Neural progenitor cell (in vitro differentiated cells): ENCODE measurements at regions not wholly inside any gene's neighbourhood (a gene's known extent, or its start where the extent isn't known, plus 50 kb on each side); places are given as distances from the start of the nearest gene placed in this dataset.

Source experiments
- DNase-seq: peaks from one replicate; pipeline ENCODE4 v3.0.0-alpha.2; 2016; ENCODE audit warnings: low spot score
- H2AFZ ChIP-seq: fragments of 200-600 bp; sonication (generic); replicated peaks from 2 replicates; pipeline ENCODE4 v1.6.1; 2016; ENCODE audit warnings: antibody characterized with exemption
- H3F3A ChIP-seq: fragments of 200-600 bp; sonication (generic); 2 replicates; pipeline ENCODE4 v1.6.1; 2016; ENCODE audit warnings: antibody characterized with exemption, low read depth
- H3K27ac ChIP-seq: fragments of 200-600 bp; sonication (generic); 2 replicates; pipeline ENCODE4 v1.5.1; 2016; ENCODE audit warnings: mild to moderate bottlenecking
- H3K27me3 ChIP-seq: fragments of 200-600 bp; sonication (generic); 2 replicates; pipeline ENCODE4 v1.6.1; 2016; ENCODE audit warnings: mild to moderate bottlenecking, moderate library complexity
- H3K36me3 ChIP-seq: fragments of 200-600 bp; sonication (generic); 2 replicates; pipeline ENCODE4 v1.5.1; 2016
- H3K4me1 ChIP-seq: fragments of 200-600 bp; sonication (generic); 2 replicates; pipeline ENCODE4 v1.6.1; 2016; ENCODE audit warnings: mixed run types
- H3K4me2 ChIP-seq: fragments of 200-600 bp; sonication (generic); 2 replicates; pipeline ENCODE4 v1.6.1; 2016
- H3K4me3 ChIP-seq: fragments of 200-600 bp; sonication (generic); 2 replicates; pipeline ENCODE4 v1.5.1; 2016
- H3K79me2 ChIP-seq: fragments of 200-600 bp; sonication (generic); 2 replicates; pipeline ENCODE4 v1.6.1; 2016; ENCODE audit warnings: low read depth
- H3K9ac ChIP-seq: fragments of 200-600 bp; sonication (generic); 2 replicates; pipeline ENCODE4 v1.6.1; 2016
- H3K9me3 ChIP-seq: fragments of 200-600 bp; sonication (generic); 2 replicates; pipeline ENCODE4 v1.5.1; 2016; ENCODE audit warnings: low read depth
- H4K20me1 ChIP-seq: fragments of 200-600 bp; sonication (generic); 2 replicates; pipeline ENCODE4 v1.6.1; 2016; ENCODE audit warnings: low read depth
- H3K27ac Mint-ChIP-seq: 3 replicates; pipeline ENCODE4 v1.8.0; 2021; ENCODE audit warnings: mixed read lengths
- H3K27me3 Mint-ChIP-seq: 2 replicates; pipeline ENCODE4 v1.8.0; 2022; ENCODE audit warnings: low read depth, mild to moderate bottlenecking, inconsistent platforms, moderate library complexity, mixed read lengths; ENCODE audit not compliant: insufficient read depth
- H3K36me3 Mint-ChIP-seq: 3 replicates; pipeline ENCODE4 v1.8.0; 2021; ENCODE audit warnings: mixed read lengths
- H3K4me1 Mint-ChIP-seq: 3 replicates; pipeline ENCODE4 v1.8.0; 2021; ENCODE audit warnings: mixed read lengths
- H3K4me3 Mint-ChIP-seq: 3 replicates; pipeline ENCODE4 v1.8.0; 2021; ENCODE audit warnings: mild to moderate bottlenecking, moderate library complexity, mixed read lengths
- H3K9me3 Mint-ChIP-seq: 3 replicates; pipeline ENCODE4 v1.8.0; 2020; ENCODE audit warnings: mixed read lengths
- EZH2 ChIP-seq: fragments of 200-600 bp; sonication (generic); IDR thresholded peaks from 2 replicates; pipeline ENCODE4 v1.6.1; 2017; ENCODE audit warnings: antibody characterized with exemption, mild to moderate bottlenecking, moderate library complexity
- EZH2phosphoT487 ChIP-seq: fragments of 200-600 bp; sonication (generic); IDR thresholded peaks from 2 replicates; pipeline ENCODE4 v1.6.1; 2017; ENCODE audit warnings: antibody characterized with exemption
- TF ChIP-seq, protein P1 (sequence below): fragments of 200-600 bp; sonication (generic); IDR thresholded peaks from 2 replicates; pipeline ENCODE4 v1.5.1; 2017; ENCODE audit warnings: antibody characterized with exemption, mild to moderate bottlenecking

- Histone ChIP-seq H2AFZ (peak overlapping the region; percentile 32), H3K4me1 (no peaks in the 10 kb centered on the region), H4K20me1 (no peaks in the 10 kb centered on the region), H3K4me3 (no peak overlapping the region), H3K36me3 (no peaks in the 10 kb centered on the region), H3K4me2 (no peak overlapping the region), H3K9me3 (no peaks in the 10 kb centered on the region), H3F3A (no peaks in the 10 kb centered on the region), H3K27me3 (no peaks in the 10 kb centered on the region), H3K79me2 (no peaks in the 10 kb centered on the region), H3K27ac (no peak overlapping the region), H3K9ac (no peak overlapping the region)
- TF ChIP-seq, protein P1, sequence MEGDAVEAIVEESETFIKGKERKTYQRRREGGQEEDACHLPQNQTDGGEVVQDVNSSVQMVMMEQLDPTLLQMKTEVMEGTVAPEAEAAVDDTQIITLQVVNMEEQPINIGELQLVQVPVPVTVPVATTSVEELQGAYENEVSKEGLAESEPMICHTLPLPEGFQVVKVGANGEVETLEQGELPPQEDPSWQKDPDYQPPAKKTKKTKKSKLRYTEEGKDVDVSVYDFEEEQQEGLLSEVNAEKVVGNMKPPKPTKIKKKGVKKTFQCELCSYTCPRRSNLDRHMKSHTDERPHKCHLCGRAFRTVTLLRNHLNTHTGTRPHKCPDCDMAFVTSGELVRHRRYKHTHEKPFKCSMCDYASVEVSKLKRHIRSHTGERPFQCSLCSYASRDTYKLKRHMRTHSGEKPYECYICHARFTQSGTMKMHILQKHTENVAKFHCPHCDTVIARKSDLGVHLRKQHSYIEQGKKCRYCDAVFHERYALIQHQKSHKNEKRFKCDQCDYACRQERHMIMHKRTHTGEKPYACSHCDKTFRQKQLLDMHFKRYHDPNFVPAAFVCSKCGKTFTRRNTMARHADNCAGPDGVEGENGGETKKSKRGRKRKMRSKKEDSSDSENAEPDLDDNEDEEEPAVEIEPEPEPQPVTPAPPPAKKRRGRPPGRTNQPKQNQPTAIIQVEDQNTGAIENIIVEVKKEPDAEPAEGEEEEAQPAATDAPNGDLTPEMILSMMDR, result no peak
- TF ChIP-seq EZH2phosphoT487, result no peak
- no peak for TF ChIP-seq EZH2
- H3K27me3 Mint-ChIP-seq, result no peaks in the 10 kb centered on the region
- no peaks in the 10 kb centered on the region for H3K36me3 Mint-ChIP-seq
- peaks cover 20% of the 10 kb centered on the region for H3K9me3 Mint-ChIP-seq
- DNase-seq, result no peak
- H3K4me3 Mint-ChIP-seq, result no peak overlapping the region
- no peaks in the 10 kb centered on the region for H3K4me1 Mint-ChIP-seq
- no peak overlapping the region for H3K27ac Mint-ChIP-seq
Measured at GRCh38 chr2:206378835-206379234, 64.5 kb upstream of the ADAM23 start.

- Histone ChIP-seq H4K20me1 (no peaks in the 10 kb centered on the region), H3K9ac (no peak overlapping the region), H3K4me2 (no peak overlapping the region), H3K9me3 (peaks cover 2% of the 10 kb centered on the region), H2AFZ (peak overlapping the region; percentile 32), H3F3A (no peaks in the 10 kb centered on the region), H3K79me2 (no peaks in the 10 kb centered on the region), H3K27ac (no peak overlapping the region), H3K4me1 (no peaks in the 10 kb centered on the region), H3K36me3 (no peaks in the 10 kb centered on the region), H3K27me3 (no peaks in the 10 kb centered on the region), H3K4me3 (no peak overlapping the region)
- H3K36me3 Mint-ChIP-seq, result no peaks in the 10 kb centered on the region
- H3K4me3 Mint-ChIP-seq, result no peak overlapping the region
- H3K27ac Mint-ChIP-seq, result no peak overlapping the region
- TF ChIP-seq, protein P1, result no peak
- no peak for TF ChIP-seq EZH2
- no peak for TF ChIP-seq EZH2phosphoT487
- H3K27me3 Mint-ChIP-seq, result no peaks in the 10 kb centered on the region
- H3K9me3 Mint-ChIP-seq, result peaks cover 22% of the 10 kb centered on the region
- no peak for DNase-seq
- H3K4me1 Mint-ChIP-seq, result no peaks in the 10 kb centered on the region
Measured at GRCh38 chr2:206379266-206379665, 64.1 kb upstream of the ADAM23 start.

DNA sequence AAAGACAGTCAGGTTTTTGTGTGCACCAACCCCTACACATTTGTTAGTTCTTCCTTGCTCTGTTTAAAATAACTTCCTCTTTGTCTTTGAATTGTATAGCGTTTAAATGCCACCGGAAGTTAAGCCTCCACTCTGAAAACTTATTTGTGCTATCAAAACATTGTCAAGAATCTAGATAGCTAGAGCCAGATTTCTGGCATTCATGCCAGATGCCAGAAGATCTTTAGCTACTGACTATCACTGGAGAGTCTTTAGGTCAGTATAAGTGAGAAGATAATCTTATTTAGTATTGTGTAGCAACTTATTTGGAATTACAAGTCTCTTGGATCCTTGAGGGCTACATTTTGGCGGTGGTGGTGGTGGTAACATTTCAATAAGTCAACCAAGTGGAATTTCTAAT is 63.4 kb upstream of the ADAM23 start:
- Histone ChIP-seq H3K4me1 (no peaks in the 10 kb centered on the region), H3K36me3 (no peaks in the 10 kb centered on the region), H3F3A (no peaks in the 10 kb centered on the region), H3K79me2 (no peaks in the 10 kb centered on the region), H3K9me3 (peaks cover 5% of the 10 kb centered on the region), H2AFZ (peak overlapping the region; percentile 32), H3K27me3 (no peaks in the 10 kb centered on the region), H3K4me3 (no peak overlapping the region), H3K27ac (no peak overlapping the region), H3K9ac (no peak overlapping the region), H4K20me1 (no peaks in the 10 kb centered on the region), H3K4me2 (no peak overlapping the region)
- TF ChIP-seq EZH2 (no peak), EZH2phosphoT487 (no peak)
- TF ChIP-seq, protein P1, result no peak
- DNase-seq, result no peak
- H3K36me3 Mint-ChIP-seq, result no peaks in the 10 kb centered on the region
- no peak overlapping the region for H3K4me3 Mint-ChIP-seq
- H3K27me3 Mint-ChIP-seq, result no peaks in the 10 kb centered on the region
- H3K9me3 Mint-ChIP-seq, result peaks cover 24% of the 10 kb centered on the region
- H3K27ac Mint-ChIP-seq, result no peak overlapping the region
- H3K4me1 Mint-ChIP-seq, result no peaks in the 10 kb centered on the region

DNA sequence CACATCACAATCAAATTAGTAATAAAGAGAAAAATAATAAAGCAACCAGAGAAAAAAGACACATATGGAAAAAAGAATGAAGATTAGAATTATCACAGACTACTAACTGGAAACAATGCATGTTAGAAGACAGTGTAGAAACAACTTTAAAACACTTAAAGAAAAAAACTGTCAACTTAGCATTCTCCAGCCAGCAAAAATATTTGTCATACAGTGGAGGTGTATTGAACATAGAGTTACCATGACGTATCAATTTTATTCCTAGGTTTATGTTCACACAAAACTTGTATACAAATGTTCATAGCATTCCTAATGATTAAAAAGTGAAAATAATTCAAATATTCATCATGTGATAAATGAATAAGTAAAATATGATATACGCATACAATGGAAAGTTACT is 61.5 kb upstream of the ADAM23 start:
- Mint-ChIP-seq H3K27ac (no peak overlapping the region), H3K9me3 (peaks cover 17% of the 10 kb centered on the region), H3K36me3 (no peaks in the 10 kb centered on the region), H3K27me3 (no peaks in the 10 kb centered on the region), H3K4me1 (no peaks in the 10 kb centered on the region), H3K4me3 (no peak overlapping the region)
- peaks cover 5% of the 10 kb centered on the region for H3K9me3 ChIP-seq
- no peak overlapping the region for H3K27ac ChIP-seq
- no peaks in the 10 kb centered on the region for H3K27me3 ChIP-seq
- no peaks in the 10 kb centered on the region for H4K20me1 ChIP-seq
- no peaks in the 10 kb centered on the region for H3K4me1 ChIP-seq
- no peak overlapping the region for H3K9ac ChIP-seq
- H3K4me2 ChIP-seq, result no peak overlapping the region
- DNase-seq, result no peak
- TF ChIP-seq, protein P1, result no peak
- no peak for TF ChIP-seq EZH2phosphoT487
- TF ChIP-seq EZH2, result no peak
- H3F3A ChIP-seq, result no peaks in the 10 kb centered on the region
- H3K4me3 ChIP-seq, result no peak overlapping the region
- no peaks in the 10 kb centered on the region for H3K79me2 ChIP-seq
- H3K36me3 ChIP-seq, result no peaks in the 10 kb centered on the region
- H2AFZ ChIP-seq, result no peak overlapping the region
